ENCODE measurements at regions not wholly inside any gene's neighbourhood (a gene's known extent, or its start where the extent isn't known, plus 50 kb on each side); places are given as distances from the start of the nearest gene placed in this dataset.

- TF ChIP-seq, protein P1, sequence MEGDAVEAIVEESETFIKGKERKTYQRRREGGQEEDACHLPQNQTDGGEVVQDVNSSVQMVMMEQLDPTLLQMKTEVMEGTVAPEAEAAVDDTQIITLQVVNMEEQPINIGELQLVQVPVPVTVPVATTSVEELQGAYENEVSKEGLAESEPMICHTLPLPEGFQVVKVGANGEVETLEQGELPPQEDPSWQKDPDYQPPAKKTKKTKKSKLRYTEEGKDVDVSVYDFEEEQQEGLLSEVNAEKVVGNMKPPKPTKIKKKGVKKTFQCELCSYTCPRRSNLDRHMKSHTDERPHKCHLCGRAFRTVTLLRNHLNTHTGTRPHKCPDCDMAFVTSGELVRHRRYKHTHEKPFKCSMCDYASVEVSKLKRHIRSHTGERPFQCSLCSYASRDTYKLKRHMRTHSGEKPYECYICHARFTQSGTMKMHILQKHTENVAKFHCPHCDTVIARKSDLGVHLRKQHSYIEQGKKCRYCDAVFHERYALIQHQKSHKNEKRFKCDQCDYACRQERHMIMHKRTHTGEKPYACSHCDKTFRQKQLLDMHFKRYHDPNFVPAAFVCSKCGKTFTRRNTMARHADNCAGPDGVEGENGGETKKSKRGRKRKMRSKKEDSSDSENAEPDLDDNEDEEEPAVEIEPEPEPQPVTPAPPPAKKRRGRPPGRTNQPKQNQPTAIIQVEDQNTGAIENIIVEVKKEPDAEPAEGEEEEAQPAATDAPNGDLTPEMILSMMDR (IDR thresholded peaks at IDR 0.05; ENCODE audit: poor library complexity, severe bottlenecking), result no peak
- no peak for TF ChIP-seq TAF1 (IDR thresholded peaks at IDR 0.05; ENCODE audit: low read depth)
- no peak for TF ChIP-seq POLR2AphosphoS5 (IDR thresholded peaks at IDR 0.05)
- TF ChIP-seq, protein P2, sequence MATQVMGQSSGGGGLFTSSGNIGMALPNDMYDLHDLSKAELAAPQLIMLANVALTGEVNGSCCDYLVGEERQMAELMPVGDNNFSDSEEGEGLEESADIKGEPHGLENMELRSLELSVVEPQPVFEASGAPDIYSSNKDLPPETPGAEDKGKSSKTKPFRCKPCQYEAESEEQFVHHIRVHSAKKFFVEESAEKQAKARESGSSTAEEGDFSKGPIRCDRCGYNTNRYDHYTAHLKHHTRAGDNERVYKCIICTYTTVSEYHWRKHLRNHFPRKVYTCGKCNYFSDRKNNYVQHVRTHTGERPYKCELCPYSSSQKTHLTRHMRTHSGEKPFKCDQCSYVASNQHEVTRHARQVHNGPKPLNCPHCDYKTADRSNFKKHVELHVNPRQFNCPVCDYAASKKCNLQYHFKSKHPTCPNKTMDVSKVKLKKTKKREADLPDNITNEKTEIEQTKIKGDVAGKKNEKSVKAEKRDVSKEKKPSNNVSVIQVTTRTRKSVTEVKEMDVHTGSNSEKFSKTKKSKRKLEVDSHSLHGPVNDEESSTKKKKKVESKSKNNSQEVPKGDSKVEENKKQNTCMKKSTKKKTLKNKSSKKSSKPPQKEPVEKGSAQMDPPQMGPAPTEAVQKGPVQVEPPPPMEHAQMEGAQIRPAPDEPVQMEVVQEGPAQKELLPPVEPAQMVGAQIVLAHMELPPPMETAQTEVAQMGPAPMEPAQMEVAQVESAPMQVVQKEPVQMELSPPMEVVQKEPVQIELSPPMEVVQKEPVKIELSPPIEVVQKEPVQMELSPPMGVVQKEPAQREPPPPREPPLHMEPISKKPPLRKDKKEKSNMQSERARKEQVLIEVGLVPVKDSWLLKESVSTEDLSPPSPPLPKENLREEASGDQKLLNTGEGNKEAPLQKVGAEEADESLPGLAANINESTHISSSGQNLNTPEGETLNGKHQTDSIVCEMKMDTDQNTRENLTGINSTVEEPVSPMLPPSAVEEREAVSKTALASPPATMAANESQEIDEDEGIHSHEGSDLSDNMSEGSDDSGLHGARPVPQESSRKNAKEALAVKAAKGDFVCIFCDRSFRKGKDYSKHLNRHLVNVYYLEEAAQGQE (IDR thresholded peaks at IDR 0.05; ENCODE audit: borderline replicate concordance), result no peak
- no peak for TF ChIP-seq SMC3 (conservative IDR thresholded peaks at IDR 0.05; ENCODE audit: poor library complexity)
- TF ChIP-seq RAD21 (conservative IDR thresholded peaks at IDR 0.05), result no peak
- no peak for TF ChIP-seq EP300 (conservative IDR thresholded peaks at IDR 0.05; ENCODE audit: poor library complexity, severe bottlenecking)
- no peak for TF ChIP-seq EZH2 (IDR thresholded peaks at IDR 0.05; ENCODE audit: borderline replicate concordance, insufficient read depth, low read length, poor library complexity, severe bottlenecking)
- no peak for TF ChIP-seq MXI1 (conservative IDR thresholded peaks at IDR 0.05; ENCODE audit: poor library complexity, severe bottlenecking)
Measured at GRCh38 chr7:156459582-156459981, 181.0 kb upstream of the RNF32 start.

Measured in neural cell (in vitro differentiated cells).